ENCODE measurements at regions not wholly inside any gene's neighbourhood (a gene's known extent, or its start where the extent isn't known, plus 50 kb on each side); places are given as distances from the start of the nearest gene placed in this dataset.

DNA sequence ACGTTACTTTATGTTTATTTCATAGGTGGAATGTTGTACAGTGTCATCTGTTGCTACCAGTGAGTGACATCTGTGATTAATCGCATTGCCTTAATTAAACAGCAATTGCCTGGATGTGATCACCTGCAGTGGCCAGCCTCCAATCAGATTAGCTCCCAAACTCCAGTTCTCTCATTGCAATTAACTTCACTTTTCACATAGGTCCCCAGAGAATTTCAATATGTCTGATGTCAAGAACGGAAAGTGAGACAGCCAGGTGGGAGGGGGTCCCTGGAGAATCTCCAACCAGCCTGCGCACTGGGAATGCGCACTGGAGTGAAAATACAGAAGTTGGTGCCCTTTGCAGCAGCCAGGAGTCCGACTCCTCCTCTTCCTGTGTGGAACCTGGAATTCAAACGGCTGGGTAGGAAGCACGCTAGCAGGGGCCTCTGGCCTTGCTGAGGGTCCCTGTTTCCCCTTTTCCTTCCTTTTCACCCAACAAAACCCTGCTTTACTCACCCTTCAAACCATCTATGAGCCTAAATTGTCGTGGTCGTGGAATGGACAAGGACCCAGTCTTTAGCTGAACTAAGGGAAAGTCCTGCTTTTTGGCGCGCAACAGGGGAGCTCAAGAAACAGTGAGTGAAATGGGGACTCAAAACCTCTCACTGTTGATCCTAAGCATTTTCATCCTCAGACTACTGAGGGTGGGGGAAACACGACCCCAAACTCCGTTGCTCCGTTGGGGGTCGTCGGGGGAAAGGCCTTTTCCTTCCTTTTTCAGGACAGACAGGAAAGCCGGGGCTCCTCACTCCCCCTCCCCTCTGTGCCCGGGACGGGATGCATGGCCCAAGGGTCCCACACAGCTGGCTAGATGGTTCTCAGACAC lies 1355.5 kb upstream of the LRRTM3 start (continued):
- TF ChIP-seq ARNTL (CRISPR knock-in tag; IDR thresholded peaks at IDR 0.05): no peak
- TF ChIP-seq ZNF331 (CRISPR knock-in tag; IDR thresholded peaks at IDR 0.05): no peak
- no peak for TF ChIP-seq SOX13 (IDR thresholded peaks at IDR 0.05)
- no peak for TF ChIP-seq SOX13 (CRISPR knock-in tag; conservative IDR thresholded peaks at IDR 0.05 in 1 of 2, IDR thresholded peaks at IDR 0.05 in 1 of 2)
- no peak for TF ChIP-seq ZNF235 (CRISPR knock-in tag; IDR thresholded peaks at IDR 0.05; ENCODE audit: borderline replicate concordance)
- TF ChIP-seq SPEN (CRISPR knock-in tag; IDR thresholded peaks at IDR 0.05; ENCODE audit: low read depth): no peak; the same call in 1 of the 2 replicates
- peak; percentile 73; the same call in 1 of the 2 replicates for TF ChIP-seq DMAP1 (CRISPR knock-in tag; IDR thresholded peaks at IDR 0.05)
- no peak for TF ChIP-seq ZNF274 (CRISPR knock-in tag; IDR thresholded peaks at IDR 0.05)
- TF ChIP-seq, protein P1, sequence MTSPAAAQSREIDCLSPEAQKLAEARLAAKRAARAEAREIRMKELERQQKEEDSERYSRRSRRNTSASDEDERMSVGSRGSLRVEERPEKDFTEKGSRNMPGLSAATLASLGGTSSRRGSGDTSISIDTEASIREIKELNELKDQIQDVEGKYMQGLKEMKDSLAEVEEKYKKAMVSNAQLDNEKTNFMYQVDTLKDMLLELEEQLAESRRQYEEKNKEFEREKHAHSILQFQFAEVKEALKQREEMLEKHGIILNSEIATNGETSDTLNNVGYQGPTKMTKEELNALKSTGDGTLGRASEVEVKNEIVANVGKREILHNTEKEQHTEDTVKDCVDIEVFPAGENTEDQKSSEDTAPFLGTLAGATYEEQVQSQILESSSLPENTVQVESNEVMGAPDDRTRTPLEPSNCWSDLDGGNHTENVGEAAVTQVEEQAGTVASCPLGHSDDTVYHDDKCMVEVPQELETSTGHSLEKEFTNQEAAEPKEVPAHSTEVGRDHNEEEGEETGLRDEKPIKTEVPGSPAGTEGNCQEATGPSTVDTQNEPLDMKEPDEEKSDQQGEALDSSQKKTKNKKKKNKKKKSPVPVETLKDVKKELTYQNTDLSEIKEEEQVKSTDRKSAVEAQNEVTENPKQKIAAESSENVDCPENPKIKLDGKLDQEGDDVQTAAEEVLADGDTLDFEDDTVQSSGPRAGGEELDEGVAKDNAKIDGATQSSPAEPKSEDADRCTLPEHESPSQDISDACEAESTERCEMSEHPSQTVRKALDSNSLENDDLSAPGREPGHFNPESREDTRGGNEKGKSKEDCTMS (CRISPR knock-in tag; conservative IDR thresholded peaks at IDR 0.05): no peak
- TF ChIP-seq, protein P2, sequence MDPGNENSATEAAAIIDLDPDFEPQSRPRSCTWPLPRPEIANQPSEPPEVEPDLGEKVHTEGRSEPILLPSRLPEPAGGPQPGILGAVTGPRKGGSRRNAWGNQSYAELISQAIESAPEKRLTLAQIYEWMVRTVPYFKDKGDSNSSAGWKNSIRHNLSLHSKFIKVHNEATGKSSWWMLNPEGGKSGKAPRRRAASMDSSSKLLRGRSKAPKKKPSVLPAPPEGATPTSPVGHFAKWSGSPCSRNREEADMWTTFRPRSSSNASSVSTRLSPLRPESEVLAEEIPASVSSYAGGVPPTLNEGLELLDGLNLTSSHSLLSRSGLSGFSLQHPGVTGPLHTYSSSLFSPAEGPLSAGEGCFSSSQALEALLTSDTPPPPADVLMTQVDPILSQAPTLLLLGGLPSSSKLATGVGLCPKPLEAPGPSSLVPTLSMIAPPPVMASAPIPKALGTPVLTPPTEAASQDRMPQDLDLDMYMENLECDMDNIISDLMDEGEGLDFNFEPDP (CRISPR knock-in tag; conservative IDR thresholded peaks at IDR 0.05): no peak
- no peak for TF ChIP-seq AGO1 (IDR thresholded peaks at IDR 0.05; ENCODE audit: low read depth, low read length, poor library complexity, severe bottlenecking)
- TF ChIP-seq, protein P3, sequence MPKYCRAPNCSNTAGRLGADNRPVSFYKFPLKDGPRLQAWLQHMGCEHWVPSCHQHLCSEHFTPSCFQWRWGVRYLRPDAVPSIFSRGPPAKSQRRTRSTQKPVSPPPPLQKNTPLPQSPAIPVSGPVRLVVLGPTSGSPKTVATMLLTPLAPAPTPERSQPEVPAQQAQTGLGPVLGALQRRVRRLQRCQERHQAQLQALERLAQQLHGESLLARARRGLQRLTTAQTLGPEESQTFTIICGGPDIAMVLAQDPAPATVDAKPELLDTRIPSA (CRISPR knock-in tag; IDR thresholded peaks at IDR 0.05; ENCODE audit: borderline replicate concordance): no peak
- TF ChIP-seq, protein P4, sequence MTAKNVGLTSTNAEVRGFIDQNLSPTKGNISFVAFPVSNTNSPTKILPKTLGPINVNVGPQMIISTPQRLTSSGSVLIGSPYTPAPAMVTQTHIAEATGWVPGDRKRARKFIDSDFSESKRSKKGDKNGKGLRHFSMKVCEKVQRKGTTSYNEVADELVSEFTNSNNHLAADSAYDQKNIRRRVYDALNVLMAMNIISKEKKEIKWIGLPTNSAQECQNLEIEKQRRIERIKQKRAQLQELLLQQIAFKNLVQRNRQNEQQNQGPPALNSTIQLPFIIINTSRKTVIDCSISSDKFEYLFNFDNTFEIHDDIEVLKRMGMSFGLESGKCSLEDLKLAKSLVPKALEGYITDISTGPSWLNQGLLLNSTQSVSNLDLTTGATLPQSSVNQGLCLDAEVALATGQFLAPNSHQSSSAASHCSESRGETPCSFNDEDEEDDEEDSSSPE (CRISPR knock-in tag; IDR thresholded peaks at IDR 0.05): peak; percentile 45; the same call in 1 of the 2 replicates
- no peak for TF ChIP-seq NR2F2 (IDR thresholded peaks at IDR 0.05; ENCODE audit: borderline replicate concordance, low read depth)
- TF ChIP-seq SRSF9 (IDR thresholded peaks at IDR 0.05; ENCODE audit: borderline replicate concordance, insufficient read depth, low read depth, low read length, poor library complexity, severe bottlenecking): no peak
- TF ChIP-seq RARA (CRISPR knock-in tag; IDR thresholded peaks at IDR 0.05): no peak
- TF ChIP-seq HOXA3 (CRISPR knock-in tag; IDR thresholded peaks at IDR 0.05): no peak; the same call in 1 of the 2 replicates
- TF ChIP-seq NFRKB (IDR thresholded peaks at IDR 0.05): no peak
- no peak for TF ChIP-seq ZBTB7A (CRISPR knock-in tag; IDR thresholded peaks at IDR 0.05)
- TF ChIP-seq ZNF75D (CRISPR knock-in tag; IDR thresholded peaks at IDR 0.05; ENCODE audit: borderline replicate concordance): no peak
- TF ChIP-seq ZNF670 (CRISPR knock-in tag; IDR thresholded peaks at IDR 0.05; ENCODE audit: borderline replicate concordance): no peak
- TF ChIP-seq, protein P5, sequence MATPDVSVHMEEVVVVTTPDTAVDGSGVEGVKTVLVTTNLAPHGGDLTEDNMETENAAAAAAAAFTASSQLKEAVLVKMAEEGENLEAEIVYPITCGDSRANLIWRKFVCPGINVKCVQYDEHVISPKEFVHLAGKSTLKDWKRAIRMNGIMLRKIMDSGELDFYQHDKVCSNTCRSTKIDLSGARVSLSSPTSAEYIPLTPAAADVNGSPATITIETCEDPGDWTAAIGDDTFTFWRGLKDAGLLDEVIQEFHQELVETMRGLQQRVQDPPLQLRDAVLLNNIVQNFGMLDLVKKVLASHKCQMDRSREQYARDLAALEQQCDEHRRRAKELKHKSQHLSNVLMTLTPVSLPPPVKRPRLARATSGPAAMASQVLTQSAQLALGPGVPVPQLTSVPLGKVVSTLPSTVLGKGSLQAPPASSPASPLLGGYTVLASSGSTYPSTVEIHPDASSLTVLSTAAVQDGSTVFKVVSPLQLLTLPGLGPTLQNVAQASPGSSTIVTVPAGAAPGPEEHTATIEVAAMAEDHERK (CRISPR knock-in tag; IDR thresholded peaks at IDR 0.05; ENCODE audit: low read depth): no peak
- no peak for TF ChIP-seq RELA (CRISPR knock-in tag; IDR thresholded peaks at IDR 0.05)

All from HepG2 (cell line).